HEK293 (cell line): ENCODE measurements at regions not wholly inside any gene's neighbourhood (a gene's known extent, or its start where the extent isn't known, plus 50 kb on each side); places are given as distances from the start of the nearest gene placed in this dataset.

ENCODE experiments used
- CTCF ChIA-PET: fragments of 350-600 bp; formaldehyde crosslinking; extraction: SDS; loops from one replicate; lab custom pipeline; 2021; ENCODE audit warnings: antibody characterized with exemption; lab: Yijun Ruan, JAX
- POLR2A ChIA-PET: fragments of 300-600 bp; formaldehyde crosslinking; extraction: SDS; loops from one replicate; lab custom pipeline; 2020; ENCODE audit warnings: antibody characterized with exemption, inconsistent platforms; lab: Yijun Ruan, JAX
- H3K27ac ChIP-seq: fragments of 200-500 bp; sonication (Bioruptor generic); 2 replicates; pipeline ENCODE4 v1.5.1; 2014; ENCODE audit warnings: low read depth, low read length, control low read depth, inconsistent platforms; ENCODE audit errors: extremely low read depth
- H3K36me3 ChIP-seq, 2 experiments: fragments of 200-500 bp in 1 of 2; sonication (Bioruptor generic) in 1 of 2; 1 replicate in 1 of 2; 2 replicates in 1 of 2; pipeline ENCODE4 v1.5.1; 2014 to 2017; ENCODE audit warnings: inconsistent platforms in 2 of 2, low read length in 2 of 2; ENCODE audit not compliant: control insufficient read depth in 2 of 2, insufficient read depth in 1 of 2
- H3K4me1 ChIP-seq: fragments of 200-500 bp; sonication (Bioruptor generic); 2 replicates; pipeline ENCODE4 v1.5.1; 2014; ENCODE audit warnings: mild to moderate bottlenecking, low read length, inconsistent platforms; ENCODE audit not compliant: control insufficient read depth, insufficient read depth
- H3K4me3 ChIP-seq: 2 replicates; pipeline ENCODE4 v1.5.1; 2011; ENCODE audit warnings: low read depth, mild to moderate bottlenecking, control low read depth, low read length, moderate library complexity
- H3K9me3 ChIP-seq: fragments of 200-500 bp; sonication (Bioruptor generic); 2 replicates; pipeline ENCODE4 v1.5.1; 2014; ENCODE audit warnings: low read depth, low read length, inconsistent platforms; ENCODE audit not compliant: control insufficient read depth, insufficient read depth
- TSHZ1 ChIP-seq: fragments of 450-650 bp; formaldehyde crosslinking; IDR thresholded peaks from 2 replicates; pipeline ENCODE4 v1.5.1; 2016; ENCODE audit warnings: missing biosample characterization, missing genetic modification characterization, borderline replicate concordance
- ZFP69B ChIP-seq: fragments of 450-650 bp; formaldehyde crosslinking; IDR thresholded peaks from 2 replicates; pipeline ENCODE4 v1.5.1; 2016; ENCODE audit warnings: missing biosample characterization, missing genetic modification characterization
- ZNF174 ChIP-seq: fragments of 450-650 bp; formaldehyde crosslinking; IDR thresholded peaks from 2 replicates; pipeline ENCODE4 v1.5.0; 2017; ENCODE audit warnings: missing biosample characterization, mild to moderate bottlenecking, missing genetic modification characterization
- ZNF223 ChIP-seq: fragments of 450-650 bp; formaldehyde crosslinking; IDR thresholded peaks from 2 replicates; pipeline ENCODE4 v1.5.1; 2016; ENCODE audit warnings: missing biosample characterization, missing genetic modification characterization
- ZNF292 ChIP-seq: fragments of 450-650 bp; formaldehyde crosslinking; IDR thresholded peaks from 2 replicates; pipeline ENCODE4 v1.5.1; 2016; ENCODE audit warnings: low read depth, missing biosample characterization, missing genetic modification characterization, borderline replicate concordance
- ZNF354C ChIP-seq: fragments of 450-650 bp; formaldehyde crosslinking; IDR thresholded peaks from 2 replicates; pipeline ENCODE4 v1.5.1; 2016; ENCODE audit warnings: missing biosample characterization, missing genetic modification characterization, low read depth, borderline replicate concordance
- ZNF518A ChIP-seq: fragments of 450-650 bp; formaldehyde crosslinking; conservative IDR thresholded peaks from 2 replicates; pipeline ENCODE4 v1.5.1; 2016; ENCODE audit warnings: low read depth, missing biosample characterization, missing genetic modification characterization
- ZNF768 ChIP-seq: fragments of 450-650 bp; formaldehyde crosslinking; IDR thresholded peaks from 2 replicates; pipeline ENCODE4 v1.5.1; 2018; ENCODE audit warnings: missing biosample characterization, mild to moderate bottlenecking, missing genetic modification characterization
- ZNF777 ChIP-seq: fragments of 450-650 bp; formaldehyde crosslinking; IDR thresholded peaks from 2 replicates; pipeline ENCODE4 v1.5.1; 2017; ENCODE audit warnings: missing biosample characterization, missing genetic modification characterization, borderline replicate concordance

GRCh38 chr6:113659762-113660404 lies 197.3 kb upstream of the MARCKS start:
- Histone ChIP-seq H3K9me3 (no peaks in the 10 kb centered on the region), H3K27ac (no peak overlapping the region), H3K36me3 (no peaks in the 10 kb centered on the region), H3K4me1 (no peaks in the 10 kb centered on the region), H3K4me3 (no peak overlapping the region)
- CTCF ChIA-PET = interaction anchor here (0.5 kb wide), 1 partner anchor 220 kb away, joined by 3 read pairs; no protein-coding TSS in a partner anchor
- TF ChIP-seq ZNF768 (no peak), ZNF174 (tag by site-specific recombination) (no peak)
- POLR2A ChIA-PET = no interaction called here

GRCh38 chr6:113660819-113661218 lies 196.3 kb upstream of the MARCKS start:
- no peaks in the 10 kb centered on the region for H3K4me1 ChIP-seq
- no peak overlapping the region for H3K4me3 ChIP-seq
- POLR2A ChIA-PET = interaction anchor here (0.7 kb wide), 1 partner anchor 853 kb away, joined by 7 read pairs; no protein-coding TSS in a partner anchor
- no peaks in the 10 kb centered on the region for H3K36me3 ChIP-seq
- TF ChIP-seq ZNF518A = no peak
- H3K9me3 ChIP-seq = no peaks in the 10 kb centered on the region
- no peak overlapping the region for H3K27ac ChIP-seq
- CTCF ChIA-PET = no interaction called here

- TF ChIP-seq ZNF223 (tag by site-specific recombination) = no peak
- TF ChIP-seq TSHZ1 = no peak
- TF ChIP-seq ZNF354C = no peak
- TF ChIP-seq ZNF292 (tag by site-specific recombination) = no peak
- no peak for TF ChIP-seq ZFP69B
- no peak for TF ChIP-seq ZNF777 (tag by site-specific recombination)
- no peak overlapping the region for H3K27ac ChIP-seq
- H3K4me1 ChIP-seq = no peaks in the 10 kb centered on the region
- H3K4me3 ChIP-seq = no peak overlapping the region
- H3K9me3 ChIP-seq = no peaks in the 10 kb centered on the region
- H3K36me3 ChIP-seq = no peaks in the 10 kb centered on the region
- ChIA-PET CTCF (interaction anchor here (0.6 kb wide), 2 partner anchors 50 to 73 kb away, joined by 3 to 4 read pairs; no protein-coding TSS in a partner anchor), POLR2A (interaction anchor here (0.5 kb wide), 1 partner anchor 32 kb away, joined by 3 read pairs; no protein-coding TSS in a partner anchor)
Measured at GRCh38 chr6:113662093-113662665, 195.0 kb upstream of the MARCKS start.
